ENCODE measurements at regions not wholly inside any gene's neighbourhood (a gene's known extent, or its start where the extent isn't known, plus 50 kb on each side); places are given as distances from the start of the nearest gene placed in this dataset.

DNA sequence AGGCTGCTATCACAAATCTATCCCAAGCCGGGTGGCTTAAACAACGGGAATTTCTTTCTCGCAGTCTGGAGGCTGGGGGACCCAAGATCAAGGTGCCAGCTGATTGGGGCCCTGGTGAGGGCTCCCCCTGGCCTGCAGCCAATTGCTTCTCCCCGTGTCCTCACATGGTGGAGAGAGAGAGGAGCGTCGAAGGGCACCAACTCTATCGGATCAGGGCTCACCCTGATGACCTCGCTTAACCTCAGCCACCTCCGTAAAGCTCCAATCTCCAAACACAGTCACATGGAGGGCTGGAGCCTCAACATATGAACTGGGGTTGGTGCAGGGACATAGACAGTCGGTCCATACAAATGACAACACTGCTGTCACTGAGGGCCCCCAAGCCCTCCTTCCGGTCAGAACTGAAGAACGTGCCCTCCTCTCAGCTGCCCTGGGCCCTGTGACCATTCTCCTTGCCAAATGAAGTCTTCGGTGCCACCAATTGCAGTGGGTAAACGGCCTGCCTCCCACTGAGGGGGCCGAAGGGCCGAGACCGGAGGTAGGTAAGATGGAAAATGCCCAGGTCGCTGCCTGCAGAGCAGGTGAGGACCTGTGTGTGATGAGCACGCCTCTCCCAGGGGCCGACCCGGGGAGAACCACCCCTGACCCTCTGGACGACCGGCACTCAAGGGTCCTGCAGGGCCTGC, 211.0 kb downstream of the TOMM20 start:
- TF ChIP-seq POLR2A (IDR thresholded peaks at IDR 0.05; ENCODE audit: low read depth, low read length) (no peak), POLR2AphosphoS5 (IDR thresholded peaks at IDR 0.05; ENCODE audit: low read depth, low read length) (no peak)
